Left lung (tissue), 4 donors: ENCODE measurements at regions not wholly inside any gene's neighbourhood (a gene's known extent, or its start where the extent isn't known, plus 50 kb on each side); places are given as distances from the start of the nearest gene placed in this dataset.

Experiments used
- ATAC-seq: fragments of 200-7000 bp; cut with Tn5 transposase; one replicate; pipeline ENCODE4 v1.9.1; 2020; ENCODE audit warnings: moderate library complexity
- DNase-seq, 4 donors: peaks; one replicate each; pipeline ENCODE4 v3.0.0-alpha.2; 2013 to 2020
- H3K27ac ChIP-seq, 2 donors: fragments of 200-600 bp; sonication (generic) in 1 of 2; one replicate each; pipeline versions ENCODE4 v1.5.0 to v1.8.0; 2020 to 2021
- H3K27me3 ChIP-seq, 2 donors: fragments of 200-600 bp; sonication (generic) in 1 of 2; one replicate each; pipeline versions ENCODE4 v1.5.0 to v1.8.0; 2020 to 2021
- H3K36me3 ChIP-seq, 2 donors: fragments of 200-600 bp; sonication (generic) in 1 of 2; one replicate each; pipeline versions ENCODE4 v1.5.0 to v1.8.0; 2020 to 2021
- H3K4me1 ChIP-seq, 2 donors: fragments of 200-600 bp; one replicate each; pipeline ENCODE4 v1.8.0; 2021
- H3K4me3 ChIP-seq, 2 donors: fragments of 200-600 bp; sonication (generic) in 1 of 2; one replicate each; pipeline versions ENCODE4 v1.5.0 to v1.8.0; 2020 to 2021; ENCODE audit warnings: mild to moderate bottlenecking in 1 of 2
- H3K9me3 ChIP-seq, 2 donors: fragments of 200-600 bp; sonication (generic) in 1 of 2; one replicate each; pipeline versions ENCODE4 v1.5.0 to v1.8.0; 2020 to 2021
- CTCF ChIP-seq, 2 donors: fragments of 200-600 bp; sonication (generic) in 1 of 2; IDR thresholded peaks; one replicate each; pipeline versions ENCODE4 v1.5.0 to v1.8.0; 2021; ENCODE audit warnings: antibody characterized with exemption in 2 of 2
- intact Hi-C, 2 donors: fragments of 100-400 bp; cut with DNase I; formaldehyde crosslinking; loops; one replicate each; pipeline versions ENCODE4 v1.11.2 to v1.14.2; 2022
- donor health status: DM: no; HTN: yes; CAD: no.
- donor health status: DM: no; HTN: no; CAD: no.

GRCh38 chr6:148085631-148086331, 256.9 kb upstream of the SASH1 start:
- no peaks in the 10 kb centered on the region for H3K4me1 ChIP-seq
- no peak for DNase-seq
- H3K27ac ChIP-seq = no peak overlapping the region
- H3K4me3 ChIP-seq = no peak overlapping the region
- peaks cover 0 to 12% of the 10 kb centered on the region in 2 donors for H3K9me3 ChIP-seq
- H3K36me3 ChIP-seq = no peaks in the 10 kb centered on the region
- intact Hi-C loops = no loop called here
- ATAC-seq = no peak
- TF ChIP-seq CTCF (IDR thresholded peaks at IDR 0.05) = no peak
- no peaks in the 10 kb centered on the region for H3K27me3 ChIP-seq

GRCh38 chr6:148086386-148086785, 256.3 kb upstream of the SASH1 start:
- TF ChIP-seq CTCF (IDR thresholded peaks at IDR 0.05) = no peak
- ATAC-seq (no peak), DNase-seq (no peak)
- intact Hi-C loops = no loop called here
- no peaks in the 10 kb centered on the region for H3K36me3 ChIP-seq
- peaks cover 0 to 18% of the 10 kb centered on the region in 2 donors for H3K9me3 ChIP-seq
- no peak overlapping the region for H3K4me3 ChIP-seq
- H3K27ac ChIP-seq = no peak overlapping the region
- H3K4me1 ChIP-seq = no peaks in the 10 kb centered on the region
- no peaks in the 10 kb centered on the region for H3K27me3 ChIP-seq

GRCh38 chr6:148086843-148087242, 255.8 kb upstream of the SASH1 start:
- Histone ChIP-seq H3K36me3 (no peaks in the 10 kb centered on the region), H3K9me3 (peaks cover 0 to 23% of the 10 kb centered on the region in 2 donors), H3K27ac (no peak overlapping the region), H3K27me3 (no peaks in the 10 kb centered on the region), H3K4me3 (no peak overlapping the region), H3K4me1 (no peaks in the 10 kb centered on the region)
- intact Hi-C loops = no loop called here
- ATAC-seq (no peak), DNase-seq (no peak)
- TF ChIP-seq CTCF (IDR thresholded peaks at IDR 0.05) = no peak

GRCh38 chr6:148087659-148088058, 255.0 kb upstream of the SASH1 start:
- Histone ChIP-seq H3K27ac (no peak overlapping the region), H3K27me3 (no peaks in the 10 kb centered on the region), H3K9me3 (peaks cover 0 to 28% of the 10 kb centered on the region in 2 donors), H3K4me3 (no peak overlapping the region), H3K4me1 (no peaks in the 10 kb centered on the region), H3K36me3 (no peaks in the 10 kb centered on the region)
- TF ChIP-seq CTCF (IDR thresholded peaks at IDR 0.05) = no peak
- intact Hi-C loops = no loop called here
- DNase-seq (no peak), ATAC-seq (no peak)

GRCh38 chr6:148090326-148090725, 252.3 kb upstream of the SASH1 start:
- DNase-seq (no peak), ATAC-seq (no peak)
- Histone ChIP-seq H3K9me3 (peaks cover 0 to 32% of the 10 kb centered on the region in 2 donors), H3K36me3 (no peaks in the 10 kb centered on the region), H3K4me3 (no peak overlapping the region), H3K4me1 (no peaks in the 10 kb centered on the region), H3K27me3 (no peaks in the 10 kb centered on the region), H3K27ac (no peak overlapping the region)
- intact Hi-C loops = no loop called here
- TF ChIP-seq CTCF (IDR thresholded peaks at IDR 0.05) = no peak
